Activated B cell treated with CpG ODN at 0.5 μM for 24 hours (primary cell): ENCODE measurements at regions not wholly inside any gene's neighbourhood (a gene's known extent, or its start where the extent isn't known, plus 50 kb on each side); places are given as distances from the start of the nearest gene placed in this dataset.

ENCODE experiments used
- ATAC-seq: fragments of 200-7000 bp; cut with Tn5 transposase; one replicate; pipeline ENCODE4 v1.10.0; 2021; ENCODE audit warnings: low read depth, mild to moderate bottlenecking, moderate library complexity
- CTCF ChIA-PET: fragments of 350-600 bp; sonication (Branson Sonifier 250); formaldehyde crosslinking; loops from one replicate; lab custom pipeline; 2021; ENCODE audit warnings: antibody characterized with exemption; lab: Charles Lee
- POLR2A ChIA-PET: fragments of 350-600 bp; sonication (Branson Sonifier 250); formaldehyde crosslinking; loops from one replicate; lab custom pipeline; 2021; ENCODE audit warnings: antibody characterized with exemption; lab: Charles Lee
- DNase-seq: peaks from one replicate; pipeline ENCODE4 v3.0.0; 2022
- H3K27ac Mint-ChIP-seq: one replicate; pipeline ENCODE4 v1.8.0; 2020; ENCODE audit warnings: mixed read lengths
- H3K27me3 Mint-ChIP-seq: one replicate; pipeline ENCODE4 v1.8.0; 2021; ENCODE audit warnings: mixed read lengths
- H3K36me3 Mint-ChIP-seq: one replicate; pipeline ENCODE4 v1.8.0; 2021; ENCODE audit warnings: low read depth, mixed read lengths
- H3K4me1 Mint-ChIP-seq: one replicate; pipeline ENCODE4 v1.8.0; 2021; ENCODE audit warnings: mixed read lengths
- H3K4me3 Mint-ChIP-seq: one replicate; pipeline ENCODE4 v1.8.0; 2020; ENCODE audit warnings: mild to moderate bottlenecking, mixed read lengths
- H3K9me3 Mint-ChIP-seq: one replicate; pipeline ENCODE4 v1.8.0; 2020; ENCODE audit warnings: mixed read lengths
- CTCF ChIP-seq: fragments of 200-600 bp; IDR thresholded peaks from one replicate; pipeline ENCODE4 v1.8.0; 2022; ENCODE audit warnings: antibody characterized with exemption, mild to moderate bottlenecking
- intact Hi-C: fragments of 100-400 bp; cut with micrococcal nuclease; formaldehyde crosslinking; loops from one replicate; pipeline ENCODE4 v1.15.1; 2024

- no peak overlapping the region for H3K4me3 Mint-ChIP-seq
- H3K4me1 Mint-ChIP-seq = no peaks in the 10 kb centered on the region
- intact Hi-C loops = no loop called here
- CTCF ChIA-PET = interaction anchor here (1.5 kb wide), 1 partner anchor 138 kb away, joined by 3 read pairs; no protein-coding TSS in a partner anchor
- ATAC-seq (no peak), DNase-seq (no peak)
- TF ChIP-seq CTCF = no peak
- peaks cover 28% of the 10 kb centered on the region for H3K9me3 Mint-ChIP-seq
- no peaks in the 10 kb centered on the region for H3K27me3 Mint-ChIP-seq
- POLR2A ChIA-PET = no interaction called here
- H3K27ac Mint-ChIP-seq = no peak overlapping the region
- peaks cover 1% of the 10 kb centered on the region for H3K36me3 Mint-ChIP-seq
Observed at GRCh38 chr7:121505540-121506182, 109.6 kb upstream of the FAM3C start.

- POLR2A ChIA-PET = no interaction called here
- intact Hi-C loops = no loop called here
- Mint-ChIP-seq H3K36me3 (peaks cover 1% of the 10 kb centered on the region), H3K9me3 (peaks cover 23% of the 10 kb centered on the region), H3K4me3 (no peak overlapping the region), H3K27me3 (no peaks in the 10 kb centered on the region), H3K4me1 (no peaks in the 10 kb centered on the region), H3K27ac (no peak overlapping the region)
- ATAC-seq (no peak), DNase-seq (no peak)
- no peak for TF ChIP-seq CTCF
- CTCF ChIA-PET = no interaction called here
Observed at GRCh38 chr7:121505021-121505420, 108.9 kb upstream of the FAM3C start.

- no peak overlapping the region for H3K4me3 Mint-ChIP-seq
- ATAC-seq = no peak
- no peaks in the 10 kb centered on the region for H3K4me1 Mint-ChIP-seq
- no peaks in the 10 kb centered on the region for H3K27me3 Mint-ChIP-seq
- ChIA-PET CTCF (no interaction called here), POLR2A (no interaction called here)
- no peak overlapping the region for H3K27ac Mint-ChIP-seq
- H3K9me3 Mint-ChIP-seq = peaks cover 19% of the 10 kb centered on the region
- DNase-seq = no peak
- no peak for TF ChIP-seq CTCF
- intact Hi-C loops = no loop called here
- peaks cover 1% of the 10 kb centered on the region for H3K36me3 Mint-ChIP-seq
Observed at GRCh38 chr7:121504482-121504881, 108.4 kb upstream of the FAM3C start.

GRCh38 chr7:121503730-121504129 is 107.6 kb upstream of the FAM3C start:
- no peak overlapping the region for H3K4me3 Mint-ChIP-seq
- ATAC-seq (no peak), DNase-seq (no peak)
- H3K9me3 Mint-ChIP-seq = peaks cover 19% of the 10 kb centered on the region
- intact Hi-C loops = no loop called here
- ChIA-PET POLR2A (no interaction called here), CTCF (no interaction called here)
- H3K27ac Mint-ChIP-seq = no peak overlapping the region
- H3K27me3 Mint-ChIP-seq = no peaks in the 10 kb centered on the region
- no peak for TF ChIP-seq CTCF
- peaks cover 1% of the 10 kb centered on the region for H3K36me3 Mint-ChIP-seq
- H3K4me1 Mint-ChIP-seq = no peaks in the 10 kb centered on the region

GRCh38 chr7:121503039-121503438 is 106.9 kb upstream of the FAM3C start:
- intact Hi-C loops = no loop called here
- CTCF ChIA-PET = no interaction called here

More at GRCh38 chr7:121503039-121503438, 106.9 kb upstream of the FAM3C start:
- Mint-ChIP-seq H3K9me3 (peaks cover 19% of the 10 kb centered on the region), H3K4me1 (no peaks in the 10 kb centered on the region), H3K27me3 (no peaks in the 10 kb centered on the region), H3K27ac (no peak overlapping the region), H3K4me3 (no peak overlapping the region), H3K36me3 (peaks cover 1% of the 10 kb centered on the region)
- POLR2A ChIA-PET = no interaction called here
- no peak for ATAC-seq
- DNase-seq = no peak
- TF ChIP-seq CTCF = no peak
